Loucy (cell line): ENCODE measurements at regions not wholly inside any gene's neighbourhood (a gene's known extent, or its start where the extent isn't known, plus 50 kb on each side); places are given as distances from the start of the nearest gene placed in this dataset.

Source experiments
- H2AFZ ChIP-seq: fragments of 200-600 bp; sonication (generic); 2 replicates; pipeline ENCODE4 v1.6.0; 2016; ENCODE audit warnings: antibody characterized with exemption, mild to moderate bottlenecking, low read length, moderate library complexity
- H3F3A ChIP-seq: fragments of 200-600 bp; 2 replicates; pipeline ENCODE4 v1.6.0; 2016; ENCODE audit warnings: antibody characterized with exemption, low read depth, mild to moderate bottlenecking
- H3K27me3 ChIP-seq: fragments of 200-600 bp; sonication (generic); 2 replicates; pipeline ENCODE4 v1.6.1; 2014; ENCODE audit warnings: low read length, mild to moderate bottlenecking; ENCODE audit not compliant: insufficient read depth, poor library complexity, severe bottlenecking
- H3K36me3 ChIP-seq: fragments of 200-600 bp; sonication (generic); 2 replicates; pipeline ENCODE4 v1.6.1; 2016; ENCODE audit warnings: low read length; ENCODE audit not compliant: insufficient read depth
- H3K4me1 ChIP-seq: fragments of 200-600 bp; sonication (generic); 2 replicates; pipeline ENCODE4 v1.5.1; 2014; ENCODE audit warnings: low read length, mild to moderate bottlenecking; ENCODE audit not compliant: insufficient read depth, poor library complexity, severe bottlenecking
- H3K4me2 ChIP-seq: fragments of 200-600 bp; sonication (generic); 2 replicates; pipeline ENCODE4 v1.6.0; 2014; ENCODE audit warnings: antibody characterized with exemption, low read length, low read depth, mild to moderate bottlenecking; ENCODE audit not compliant: poor library complexity, severe bottlenecking
- H3K4me3 ChIP-seq: fragments of 200-600 bp; sonication (generic); 2 replicates; pipeline ENCODE4 v1.5.1; 2014; ENCODE audit warnings: low read length, mild to moderate bottlenecking, mixed read lengths; ENCODE audit not compliant: poor library complexity, severe bottlenecking
- H3K79me2 ChIP-seq: fragments of 200-600 bp; sonication (generic); 2 replicates; pipeline ENCODE4 v1.6.1; 2014; ENCODE audit warnings: low read length; ENCODE audit not compliant: insufficient read depth
- H3K9ac ChIP-seq: fragments of 200-600 bp; sonication (generic); 2 replicates; pipeline ENCODE4 v1.6.0; 2014; ENCODE audit warnings: mild to moderate bottlenecking, low read depth, low read length, moderate library complexity; ENCODE audit not compliant: poor library complexity, severe bottlenecking
- H3K9me2 ChIP-seq: fragments of 200-600 bp; sonication (generic); replicated peaks from 2 replicates; pipeline ENCODE4 v1.6.1; 2016; ENCODE audit warnings: low read depth, low read length, mixed read lengths
- H3K9me3 ChIP-seq: fragments of 200-600 bp; sonication (generic); 2 replicates; pipeline ENCODE4 v1.6.1; 2014; ENCODE audit warnings: mild to moderate bottlenecking, antibody characterized with exemption, low read length, low read depth; ENCODE audit not compliant: insufficient read depth
- H4K20me1 ChIP-seq: fragments of 200-600 bp; sonication (generic); 2 replicates; pipeline ENCODE4 v1.6.0; 2014; ENCODE audit warnings: antibody characterized with exemption, low read length, mild to moderate bottlenecking; ENCODE audit not compliant: insufficient read depth, poor library complexity, severe bottlenecking
- EZH2phosphoT487 ChIP-seq: fragments of 200-600 bp; IDR thresholded peaks from 2 replicates; pipeline ENCODE4 v1.6.1; 2018; ENCODE audit warnings: antibody characterized with exemption, mild to moderate bottlenecking, moderate library complexity, borderline replicate concordance
- TF ChIP-seq, protein P1 (sequence below): fragments of 200-600 bp; sonication (generic); conservative IDR thresholded peaks from 2 replicates; pipeline ENCODE4 v1.5.1; 2014; ENCODE audit warnings: mild to moderate bottlenecking, antibody characterized with exemption, low read length

- H3K4me1 ChIP-seq, result no peaks in the 10 kb centered on the region
- no peaks in the 10 kb centered on the region for H3F3A ChIP-seq
- H4K20me1 ChIP-seq, result no peaks in the 10 kb centered on the region
- no peaks in the 10 kb centered on the region for H3K9me2 ChIP-seq
- no peak overlapping the region for H3K9ac ChIP-seq
- H3K4me2 ChIP-seq, result no peak overlapping the region
- no peak overlapping the region for H2AFZ ChIP-seq
- H3K27me3 ChIP-seq, result no peaks in the 10 kb centered on the region
- no peak overlapping the region for H3K4me3 ChIP-seq
- no peaks in the 10 kb centered on the region for H3K79me2 ChIP-seq
- no peaks in the 10 kb centered on the region for H3K36me3 ChIP-seq
- H3K9me3 ChIP-seq, result no peaks in the 10 kb centered on the region
- TF ChIP-seq EZH2phosphoT487, result no peak
- TF ChIP-seq, protein P1, sequence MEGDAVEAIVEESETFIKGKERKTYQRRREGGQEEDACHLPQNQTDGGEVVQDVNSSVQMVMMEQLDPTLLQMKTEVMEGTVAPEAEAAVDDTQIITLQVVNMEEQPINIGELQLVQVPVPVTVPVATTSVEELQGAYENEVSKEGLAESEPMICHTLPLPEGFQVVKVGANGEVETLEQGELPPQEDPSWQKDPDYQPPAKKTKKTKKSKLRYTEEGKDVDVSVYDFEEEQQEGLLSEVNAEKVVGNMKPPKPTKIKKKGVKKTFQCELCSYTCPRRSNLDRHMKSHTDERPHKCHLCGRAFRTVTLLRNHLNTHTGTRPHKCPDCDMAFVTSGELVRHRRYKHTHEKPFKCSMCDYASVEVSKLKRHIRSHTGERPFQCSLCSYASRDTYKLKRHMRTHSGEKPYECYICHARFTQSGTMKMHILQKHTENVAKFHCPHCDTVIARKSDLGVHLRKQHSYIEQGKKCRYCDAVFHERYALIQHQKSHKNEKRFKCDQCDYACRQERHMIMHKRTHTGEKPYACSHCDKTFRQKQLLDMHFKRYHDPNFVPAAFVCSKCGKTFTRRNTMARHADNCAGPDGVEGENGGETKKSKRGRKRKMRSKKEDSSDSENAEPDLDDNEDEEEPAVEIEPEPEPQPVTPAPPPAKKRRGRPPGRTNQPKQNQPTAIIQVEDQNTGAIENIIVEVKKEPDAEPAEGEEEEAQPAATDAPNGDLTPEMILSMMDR, result no peak
Measured at GRCh38 chr18:75760208-75760607, 332.7 kb upstream of the SMIM21 start.

GRCh38 chr18:75757951-75758350, 330.4 kb upstream of the SMIM21 start:
- Histone ChIP-seq H3K9ac (no peak overlapping the region), H3F3A (no peaks in the 10 kb centered on the region), H2AFZ (no peak overlapping the region), H3K4me3 (no peak overlapping the region), H3K4me1 (no peaks in the 10 kb centered on the region), H3K27me3 (no peaks in the 10 kb centered on the region), H3K4me2 (no peak overlapping the region), H4K20me1 (no peaks in the 10 kb centered on the region), H3K9me3 (no peaks in the 10 kb centered on the region), H3K79me2 (no peaks in the 10 kb centered on the region), H3K9me2 (no peaks in the 10 kb centered on the region), H3K36me3 (no peaks in the 10 kb centered on the region)
- TF ChIP-seq, protein P1, result no peak
- TF ChIP-seq EZH2phosphoT487, result no peak

- Histone ChIP-seq H3K9me2 (no peaks in the 10 kb centered on the region), H3F3A (no peaks in the 10 kb centered on the region), H3K4me2 (no peak overlapping the region), H3K9me3 (no peaks in the 10 kb centered on the region), H3K9ac (no peak overlapping the region), H3K4me1 (no peaks in the 10 kb centered on the region), H3K36me3 (no peaks in the 10 kb centered on the region), H3K4me3 (no peak overlapping the region), H4K20me1 (no peaks in the 10 kb centered on the region), H3K27me3 (no peaks in the 10 kb centered on the region), H2AFZ (no peak overlapping the region), H3K79me2 (no peaks in the 10 kb centered on the region)
- TF ChIP-seq, protein P1, result no peak
- no peak for TF ChIP-seq EZH2phosphoT487
Measured at GRCh38 chr18:75754433-75754832, 326.9 kb upstream of the SMIM21 start.
